Testis (tissue), 2 donors: ENCODE measurements at regions not wholly inside any gene's neighbourhood (a gene's known extent, or its start where the extent isn't known, plus 50 kb on each side); places are given as distances from the start of the nearest gene placed in this dataset.

Experiments
- CTCF ChIP-seq, 3 experiments: fragments of 450-650 bp in 2 of 3; fragments of 200-600 bp in 1 of 3; sonication (generic) in 1 of 3; IDR thresholded peaks; one replicate each; pipeline ENCODE4 v1.5.1; 2016 to 2019; ENCODE audit warnings: antibody characterized with exemption in 3 of 3, mild to moderate bottlenecking in 2 of 3, moderate library complexity in 1 of 3
- POLR2A ChIP-seq: fragments of 450-650 bp; IDR thresholded peaks from one replicate; pipeline ENCODE4 v1.6.1; 2017; ENCODE audit warnings: antibody characterized with exemption, mild to moderate bottlenecking, moderate library complexity

- TF ChIP-seq CTCF (IDR thresholded peaks at IDR 0.05) (no peak), POLR2A (no peak)
Observed at GRCh38 chr10:27612551-27613035, 108.5 kb downstream of the RAB18 start.
